ENCODE measurements at regions not wholly inside any gene's neighbourhood (a gene's known extent, or its start where the extent isn't known, plus 50 kb on each side); places are given as distances from the start of the nearest gene placed in this dataset.

DNA sequence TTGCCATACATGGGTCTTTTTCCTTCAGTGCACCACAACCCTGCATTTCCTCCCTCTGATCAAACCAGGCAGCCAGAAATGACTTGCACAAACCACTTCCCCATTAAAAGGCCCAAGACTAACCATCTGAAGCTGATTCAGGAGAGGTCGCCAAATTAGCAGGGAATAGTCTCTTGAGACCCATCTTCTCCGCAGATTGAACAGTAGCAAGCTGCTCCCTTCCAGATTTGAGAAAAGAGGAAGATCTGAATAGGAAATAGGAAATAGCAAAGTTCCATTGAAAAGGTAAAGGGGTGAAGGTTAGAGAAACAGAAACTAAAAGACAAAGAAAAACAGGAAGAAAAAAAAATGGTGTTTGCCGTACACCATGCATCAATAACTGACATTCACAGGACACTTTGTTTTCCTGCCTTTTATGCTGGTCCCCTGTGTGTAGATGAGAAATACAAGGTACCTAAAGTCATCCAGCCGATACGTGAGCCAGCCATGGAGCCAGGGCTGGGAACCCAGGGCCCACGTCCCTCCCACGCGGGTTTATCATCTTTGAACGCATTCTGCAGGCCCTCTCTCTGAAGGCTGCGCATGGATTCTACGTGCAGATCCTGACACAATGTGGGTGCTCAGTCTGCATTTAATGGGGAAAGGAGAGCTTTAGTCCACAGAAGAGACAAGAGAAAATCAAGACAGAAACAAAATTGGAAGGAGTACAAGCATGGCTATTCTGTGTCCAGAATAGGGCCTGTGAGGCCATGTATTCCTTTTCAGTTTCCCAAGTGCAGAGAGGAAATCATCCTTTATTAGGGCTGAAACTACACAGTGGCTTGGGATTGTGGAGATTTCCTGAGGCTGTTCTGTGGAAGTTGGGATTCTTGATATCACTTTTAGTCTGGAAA is 268.4 kb upstream of the NPVF start:
- no peak overlapping the region for H3K4me3 ChIP-seq (ENCODE audit: low read depth, low read length)

DNA sequence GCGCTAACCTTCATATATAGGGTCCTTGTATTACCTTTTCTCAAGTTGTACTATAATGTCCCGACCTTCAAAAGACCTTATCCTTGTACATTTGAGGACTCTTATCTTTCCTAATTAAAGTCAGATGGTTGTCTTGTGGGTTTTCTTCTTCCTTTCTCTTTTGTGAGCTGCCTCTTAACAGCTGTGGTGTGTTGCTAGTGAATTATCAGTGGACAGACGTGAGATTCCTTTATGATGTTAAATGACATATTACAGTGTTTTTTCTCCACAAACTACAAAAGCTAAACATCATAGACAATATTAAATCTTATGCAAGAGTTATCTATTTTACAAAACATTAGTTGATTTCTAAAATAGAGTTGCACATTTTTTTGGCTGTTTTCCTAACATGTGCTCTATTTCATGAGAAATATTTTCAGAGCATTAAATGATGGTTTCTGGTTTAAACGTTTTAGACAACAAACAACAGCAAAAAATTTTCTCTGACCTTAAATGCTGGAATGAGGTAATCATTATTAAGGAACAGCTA is 272.2 kb upstream of the NPVF start:
- H3K4me3 ChIP-seq (ENCODE audit: low read depth, low read length) = no peak overlapping the region

DNA sequence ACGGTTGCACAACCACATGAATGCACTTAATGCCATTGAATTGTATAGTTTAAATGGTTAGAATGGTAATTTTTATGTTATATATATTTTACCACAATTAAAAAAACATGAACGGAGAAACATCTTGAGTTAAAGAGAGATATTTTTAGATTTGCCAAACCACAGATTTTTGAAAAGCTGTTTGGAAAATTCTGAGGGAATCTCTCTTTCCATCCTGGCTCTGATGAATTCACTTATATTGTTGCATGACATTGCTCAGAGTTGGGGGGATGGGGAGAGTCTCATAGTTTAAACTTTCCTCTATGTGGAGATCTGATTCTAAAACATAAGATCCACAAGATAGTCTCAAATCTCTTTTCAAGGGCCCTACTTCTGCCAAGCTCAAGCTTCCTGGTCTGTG is 275.0 kb upstream of the NPVF start:
- no peak overlapping the region for H3K4me3 ChIP-seq (ENCODE audit: low read depth, low read length)

DNA sequence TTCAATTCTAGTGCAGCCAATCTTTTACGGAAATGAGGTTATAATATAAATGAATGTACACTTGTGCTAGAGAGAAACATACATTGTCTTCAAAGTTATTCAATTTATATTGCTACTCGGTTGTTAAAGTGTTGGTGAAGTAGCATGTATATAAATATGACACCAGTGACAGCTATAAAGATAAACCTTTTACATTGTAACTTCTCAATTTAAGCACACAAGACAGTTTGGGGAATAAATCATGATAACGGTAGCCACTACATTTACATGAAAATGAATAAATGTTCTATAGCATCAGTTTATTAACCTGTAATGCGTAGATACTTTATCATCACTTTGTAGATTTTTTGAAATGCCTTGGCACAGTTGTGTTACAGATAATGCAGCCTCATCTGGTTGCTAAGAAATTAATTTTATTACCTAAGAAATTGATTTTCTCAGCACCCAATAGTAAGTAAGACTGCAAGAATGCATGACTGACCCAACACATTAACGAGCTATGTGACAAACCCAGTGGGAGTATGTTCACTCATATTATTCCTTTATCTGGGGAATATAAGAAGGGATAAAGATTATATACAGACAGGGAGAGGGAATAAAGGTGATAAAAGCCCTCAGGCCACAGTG is 283.9 kb upstream of the NPVF start:
- no peak overlapping the region for H3K4me3 ChIP-seq (ENCODE audit: low read depth, low read length)

DNA sequence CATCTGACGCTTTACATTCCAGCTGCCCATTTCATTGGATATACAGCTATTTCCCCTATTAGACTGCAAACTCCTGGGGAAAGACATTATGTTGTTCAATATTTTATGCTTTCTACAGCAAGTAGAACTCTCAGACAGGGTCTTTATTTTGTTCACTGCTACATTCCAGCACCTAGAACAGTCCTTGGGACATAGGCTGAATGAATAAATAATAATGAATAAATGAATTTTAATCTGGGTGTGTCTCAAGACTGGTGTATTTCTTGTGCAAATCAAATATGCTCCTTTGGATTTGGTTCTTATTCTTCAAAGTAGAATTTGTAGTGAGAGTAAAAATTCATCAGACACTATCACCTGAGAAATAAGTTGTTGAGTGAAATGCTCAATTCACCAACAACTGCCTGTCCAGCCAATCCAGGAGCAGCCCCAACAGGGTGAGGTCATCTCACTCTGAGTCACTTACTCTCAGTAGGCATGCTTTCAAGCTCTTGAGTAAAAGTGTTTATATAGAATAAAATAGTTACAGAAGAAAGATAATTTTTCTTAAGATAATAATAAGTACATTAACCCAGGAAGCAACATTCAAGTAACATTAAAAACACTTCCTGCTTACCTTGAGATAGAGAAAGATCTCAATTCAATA is 287.5 kb upstream of the NPVF start:
- no peak overlapping the region for H3K4me3 ChIP-seq (ENCODE audit: low read depth, low read length)

DNA sequence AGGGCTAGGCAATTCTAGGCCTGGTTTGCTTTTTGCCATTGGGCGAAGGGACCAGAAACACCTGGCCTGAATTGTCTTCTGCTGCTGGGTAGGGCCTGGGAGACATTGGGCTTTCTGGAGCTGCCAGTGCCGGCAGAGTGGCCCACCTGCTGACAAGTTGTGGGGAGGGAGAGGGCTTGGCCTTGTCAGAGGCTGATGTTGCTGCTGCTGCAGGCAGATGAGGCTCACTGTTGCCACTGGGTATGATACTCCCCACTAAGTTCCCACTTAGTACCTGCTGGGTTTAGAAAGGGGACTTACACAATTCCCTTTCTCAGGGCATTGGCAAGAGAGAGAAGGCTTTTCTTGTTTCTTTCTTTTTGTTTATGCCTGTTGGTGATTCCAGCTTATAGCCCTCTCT is 289.6 kb upstream of the NPVF start:
- H3K4me3 ChIP-seq (ENCODE audit: low read depth, low read length) = no peak overlapping the region

DNA sequence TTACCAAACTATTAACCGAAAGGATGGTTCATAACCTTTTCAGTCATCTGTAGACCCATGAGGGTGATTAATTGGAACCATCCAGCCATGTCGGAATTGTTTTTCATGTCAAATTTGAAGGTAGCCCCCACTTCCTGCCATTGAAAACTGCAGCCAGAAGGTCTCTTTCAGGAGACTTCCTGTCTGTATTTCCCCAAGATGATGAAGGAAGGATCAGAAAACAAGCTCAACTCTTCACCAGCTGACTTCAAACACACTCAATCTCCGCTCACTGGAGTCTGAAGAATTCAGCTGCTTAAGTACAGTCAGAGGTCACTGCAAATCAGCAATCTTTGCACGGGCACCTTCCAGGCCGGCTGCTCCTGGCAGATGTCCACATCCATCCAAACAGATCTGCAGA is 291.7 kb upstream of the NPVF start:
- no peak overlapping the region for H3K4me3 ChIP-seq (ENCODE audit: low read depth, low read length)

DNA sequence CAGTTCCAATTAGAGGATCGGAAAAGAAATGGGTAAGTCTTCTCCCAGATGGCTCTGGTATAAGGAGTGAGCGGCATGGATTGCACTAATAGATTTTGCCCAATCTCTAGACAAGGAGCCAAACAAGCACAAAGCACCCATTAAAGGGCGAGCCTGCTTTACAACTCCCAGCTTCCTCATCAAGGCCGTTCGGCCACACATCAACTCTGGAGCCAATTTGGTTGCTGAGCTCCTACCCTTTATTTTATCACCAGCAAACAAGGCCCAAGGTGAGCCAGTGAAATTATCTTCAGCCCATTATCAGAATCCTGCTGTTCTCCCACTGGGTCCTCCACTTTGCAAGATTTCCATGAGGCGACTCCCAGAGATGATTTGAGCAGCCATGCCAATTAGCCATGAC is 292.2 kb upstream of the NPVF start:
- H3K4me3 ChIP-seq (ENCODE audit: low read depth, low read length) = no peak overlapping the region

DNA sequence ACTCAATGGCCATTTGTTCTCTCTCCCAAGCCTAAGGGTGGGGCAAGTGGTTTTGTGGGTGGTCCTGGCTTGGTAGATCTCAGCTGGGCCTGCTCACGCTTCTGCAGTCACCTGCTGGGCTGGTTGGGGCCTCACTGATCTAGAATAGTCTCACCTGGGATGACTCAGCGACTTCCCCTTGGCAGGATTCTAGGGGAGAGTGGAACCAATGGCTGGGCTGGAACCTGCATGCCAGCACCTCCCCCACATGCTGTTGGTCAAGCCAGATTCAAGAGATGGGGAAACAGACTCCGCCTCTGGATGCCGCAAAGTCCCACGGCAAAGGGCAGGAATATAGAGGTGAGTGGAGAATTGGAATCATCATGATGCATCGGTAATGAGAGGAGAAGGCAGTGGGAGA is 292.9 kb upstream of the NPVF start:
- H3K4me3 ChIP-seq (ENCODE audit: low read depth, low read length) = no peak overlapping the region

DNA sequence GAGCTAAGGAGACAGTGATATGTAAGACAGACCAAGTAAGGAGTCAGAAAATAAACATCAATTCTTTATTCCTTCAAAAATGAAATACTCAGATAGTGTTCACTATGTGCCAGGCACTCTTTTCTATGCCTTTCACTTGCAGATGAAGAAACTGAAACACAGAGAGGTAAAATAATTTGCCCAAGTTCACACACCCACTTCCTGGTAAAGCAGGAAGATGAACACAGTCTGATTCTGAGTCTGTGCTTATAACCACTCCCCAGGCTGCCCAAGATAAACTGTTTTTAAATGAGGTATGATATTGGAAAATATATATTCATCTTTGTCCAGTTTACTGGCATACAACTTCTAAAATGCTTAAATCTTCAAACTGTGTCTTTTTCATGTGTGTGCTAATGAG is 294.4 kb upstream of the NPVF start:
- no peak overlapping the region for H3K4me3 ChIP-seq (ENCODE audit: low read depth, low read length)

DNA sequence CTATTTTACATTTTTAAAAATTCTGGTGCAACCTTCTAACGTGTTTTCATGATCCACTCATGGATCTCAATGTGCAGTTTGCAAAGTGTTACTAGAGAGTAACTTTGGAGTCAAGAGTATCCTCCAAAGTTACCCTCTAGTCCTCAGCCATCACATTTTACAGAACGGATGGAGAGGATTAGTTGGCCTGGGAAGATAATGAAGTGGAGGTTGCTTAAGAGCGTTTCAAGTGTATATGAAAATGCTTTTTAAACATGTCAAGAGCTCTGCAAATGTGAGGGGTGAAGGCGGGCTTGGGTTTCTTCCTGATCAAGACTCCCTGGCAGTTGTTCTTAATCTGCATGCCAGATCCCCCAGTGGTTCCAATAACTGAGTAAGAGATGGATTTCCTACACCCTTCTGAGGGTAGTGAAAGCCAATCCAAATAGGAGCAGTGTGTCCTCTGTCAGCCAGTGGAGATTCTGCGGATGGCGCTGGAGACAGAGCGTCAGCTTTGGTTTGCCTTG is 299.4 kb upstream of the NPVF start:
- H3K4me3 ChIP-seq (ENCODE audit: low read depth, low read length) = no peak overlapping the region

DNA sequence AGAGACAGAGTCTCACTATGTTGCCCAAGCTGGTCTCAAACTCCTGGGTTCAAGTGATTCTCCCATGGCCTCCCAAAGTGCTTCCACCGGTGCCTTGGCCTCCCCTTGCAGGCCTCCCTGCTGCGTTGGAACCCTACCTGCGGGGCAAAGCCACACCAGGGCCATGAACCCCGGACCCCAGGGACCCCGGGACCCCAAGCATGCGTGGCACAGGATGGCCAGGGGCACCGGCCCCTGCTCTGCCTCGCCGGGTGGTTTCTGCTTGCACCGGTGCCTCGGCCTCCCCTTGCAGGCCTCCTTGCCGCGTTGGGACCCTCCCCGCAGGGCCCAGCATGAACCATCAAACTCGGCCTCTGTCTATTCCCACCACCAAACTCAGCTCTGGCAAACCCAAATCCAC is 301.0 kb upstream of the NPVF start:
- H3K4me3 ChIP-seq (ENCODE audit: low read depth, low read length) = no peak overlapping the region

DNA sequence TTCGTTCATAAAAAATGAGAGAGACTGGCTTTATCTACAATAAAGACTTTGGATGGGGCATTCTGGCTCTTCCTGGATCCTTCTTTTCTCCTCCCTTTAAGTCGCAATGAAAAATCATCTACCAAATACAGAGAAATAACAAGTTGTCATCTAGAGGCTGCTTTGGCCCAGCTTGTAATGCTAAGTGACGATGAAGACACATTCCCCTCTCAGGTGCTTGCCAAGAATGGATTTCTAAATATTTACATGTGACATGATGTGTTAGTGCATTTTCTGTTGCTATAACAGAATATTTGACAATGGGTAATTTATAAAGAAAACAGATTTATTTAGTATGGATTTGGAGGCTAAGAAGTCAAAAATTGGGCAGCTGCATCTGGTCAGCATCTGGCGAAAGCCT is 308.6 kb upstream of the NPVF start:
- H3K4me3 ChIP-seq (ENCODE audit: low read depth, low read length) = no peak overlapping the region

DNA sequence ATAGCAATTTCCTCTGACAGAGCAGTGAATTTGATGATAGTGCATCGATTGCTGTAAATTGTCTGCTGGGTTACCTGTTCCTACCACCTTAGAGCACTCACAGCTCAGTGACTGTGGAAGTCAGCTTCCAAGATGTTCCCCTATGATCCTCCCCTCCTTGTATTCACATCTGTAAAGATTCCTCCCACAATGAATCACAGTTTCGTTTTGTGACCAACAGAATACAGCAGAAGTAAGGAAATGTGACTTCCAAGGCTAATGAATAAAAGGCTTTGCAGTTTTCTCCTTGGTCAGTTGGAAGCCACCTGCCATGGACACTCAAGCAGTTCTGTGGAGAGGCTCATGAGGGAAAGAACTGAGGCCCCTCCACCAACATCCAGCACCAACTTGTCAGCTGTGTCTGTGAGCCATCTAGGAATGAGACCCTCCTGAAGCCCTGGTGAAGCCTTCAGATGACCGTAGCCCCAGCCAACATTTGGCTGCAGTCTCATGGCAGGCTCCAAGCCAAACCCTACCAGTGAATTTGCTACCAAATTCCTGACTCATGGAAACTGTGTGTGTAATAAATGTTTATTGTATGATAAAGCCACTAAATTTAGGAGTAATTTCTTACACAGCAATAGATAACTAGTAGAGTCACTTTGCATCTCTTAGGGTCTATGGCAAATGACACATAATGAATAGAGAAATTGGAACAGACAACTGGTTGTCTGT is 309.5 kb upstream of the NPVF start:
- no peak overlapping the region for H3K4me3 ChIP-seq (ENCODE audit: low read depth, low read length)

DNA sequence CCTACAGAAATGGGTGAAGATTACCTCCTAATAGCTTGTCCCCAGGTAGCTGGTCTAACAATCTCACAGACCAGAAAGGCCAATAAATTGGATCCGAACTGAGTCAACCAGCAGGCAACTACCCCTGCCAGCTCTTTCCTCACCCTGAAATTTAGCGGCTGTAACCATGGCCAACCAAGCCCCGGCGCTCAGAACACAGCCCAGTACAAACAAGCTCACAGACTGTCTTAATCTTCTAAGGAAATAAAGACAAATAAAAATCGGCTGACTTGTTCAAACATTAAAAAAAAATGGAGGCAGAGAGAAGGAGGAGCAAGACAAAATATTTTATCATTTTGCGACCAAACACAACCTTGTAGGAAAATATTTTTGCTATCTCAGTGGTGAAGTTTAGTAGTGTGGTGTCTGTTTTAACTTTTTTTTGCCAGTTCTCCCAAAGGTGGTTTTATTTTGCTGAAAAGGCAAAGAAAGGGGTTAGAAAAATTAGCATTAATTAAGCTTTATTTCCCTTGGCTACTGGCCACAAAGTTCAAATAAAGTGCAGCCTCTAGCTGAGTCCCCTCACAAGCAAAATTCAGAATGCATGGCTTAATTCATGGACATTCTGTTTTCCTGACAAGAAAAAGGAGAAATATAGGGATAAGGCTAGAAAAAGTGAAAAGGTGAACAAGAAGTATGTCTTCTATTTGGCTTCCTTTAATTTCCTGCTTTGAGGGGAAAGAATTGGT is 313.0 kb upstream of the NPVF start:
- no peak overlapping the region for H3K4me3 ChIP-seq (ENCODE audit: low read depth, low read length)

DNA sequence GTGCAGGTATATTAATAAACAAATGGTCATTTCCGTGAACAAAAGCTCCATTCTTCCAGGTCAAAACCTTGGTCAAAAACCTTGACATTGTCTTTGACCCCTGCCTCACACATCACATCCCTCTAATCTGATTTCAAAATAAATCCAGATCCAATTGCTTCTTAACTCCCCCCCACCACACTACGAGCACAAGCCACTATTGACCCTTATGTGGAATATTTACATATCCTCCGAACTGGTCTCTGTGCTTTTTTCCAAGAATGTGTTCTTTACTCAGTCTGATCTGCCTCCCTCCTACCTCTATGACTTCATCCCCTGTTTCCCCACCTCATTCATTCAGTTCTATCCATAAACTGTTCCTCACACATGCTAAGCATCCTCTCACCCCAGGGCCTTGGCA is 313.6 kb upstream of the NPVF start:
- no peak overlapping the region for H3K4me3 ChIP-seq (ENCODE audit: low read depth, low read length)

DNA sequence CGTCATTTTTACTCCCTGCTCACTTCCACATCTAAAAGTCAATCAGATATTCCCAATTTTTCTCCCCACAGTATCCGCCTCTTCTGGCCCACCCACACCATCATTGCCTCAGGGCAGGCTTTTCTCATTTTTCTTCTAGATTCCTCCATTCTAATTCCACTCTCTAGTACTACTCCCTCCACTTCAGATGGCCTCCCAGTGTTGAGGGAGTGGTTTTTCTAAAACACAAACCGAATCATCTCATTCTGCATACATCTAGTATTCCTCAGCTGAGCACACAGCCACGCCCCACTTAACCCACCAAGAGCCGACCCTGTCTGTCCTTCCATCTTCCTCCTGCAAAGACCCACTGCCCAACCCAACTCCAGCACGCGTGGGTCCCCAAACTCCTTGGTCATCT is 314.9 kb upstream of the NPVF start:
- H3K4me3 ChIP-seq (ENCODE audit: low read depth, low read length) = no peak overlapping the region

DNA sequence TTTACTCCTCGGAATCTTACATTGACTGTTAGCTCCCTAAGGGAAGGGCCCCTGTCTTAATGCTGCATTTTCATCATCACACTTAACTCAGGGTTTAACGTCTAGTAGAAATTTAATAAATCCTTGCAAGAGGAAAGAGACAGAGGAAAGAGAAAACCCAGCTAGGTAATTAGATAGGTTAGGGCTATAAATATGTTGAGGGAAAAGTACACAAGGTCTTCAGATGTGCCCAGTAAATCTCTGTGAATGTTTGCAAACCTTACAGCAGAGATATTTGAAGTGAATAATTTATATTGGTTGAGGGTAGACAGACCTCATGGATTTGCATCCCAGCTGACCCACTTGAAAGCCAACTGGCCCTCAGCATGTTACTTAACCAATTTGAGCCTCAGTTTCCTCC is 315.5 kb upstream of the NPVF start:
- no peak overlapping the region for H3K4me3 ChIP-seq (ENCODE audit: low read depth, low read length)

DNA sequence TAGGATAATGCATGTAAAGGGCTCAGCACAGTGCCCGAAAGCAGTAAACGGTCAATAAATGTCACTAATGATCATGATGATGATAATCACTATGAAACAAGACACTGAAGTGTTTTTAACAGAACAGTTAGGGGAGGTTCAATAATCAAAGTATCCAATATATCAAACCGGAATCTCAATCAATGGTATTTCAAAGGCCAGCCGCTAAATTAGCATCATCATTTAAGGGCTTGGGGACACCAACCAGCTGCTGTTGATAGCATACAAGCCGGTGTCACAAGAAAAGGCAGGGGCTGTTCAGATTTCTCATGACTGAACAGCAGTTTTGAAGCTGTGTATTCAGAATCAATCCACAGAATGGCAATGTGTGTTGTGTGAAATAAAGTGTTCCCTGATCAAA is 316.0 kb upstream of the NPVF start:
- H3K4me3 ChIP-seq (ENCODE audit: low read depth, low read length) = no peak overlapping the region

All from iPS-11a (cell line).